DOHH2 (cell line): ENCODE measurements at regions not wholly inside any gene's neighbourhood (a gene's known extent, or its start where the extent isn't known, plus 50 kb on each side); places are given as distances from the start of the nearest gene placed in this dataset.

ENCODE experiments used
- H3F3A ChIP-seq: fragments of 200-600 bp; sonication (generic), shearing (Covaris generic); 2 replicates; pipeline ENCODE4 v1.6.0; 2016; ENCODE audit warnings: antibody characterized with exemption, mild to moderate bottlenecking; ENCODE audit not compliant: control insufficient read depth, insufficient read depth
- H3K27ac ChIP-seq: fragments of 200-600 bp; sonication (generic); 2 replicates; pipeline ENCODE4 v1.5.1; 2014; ENCODE audit warnings: low read depth, mild to moderate bottlenecking, low read length, moderate library complexity
- H3K27me3 ChIP-seq: fragments of 200-600 bp; sonication (generic); 2 replicates; pipeline ENCODE4 v1.6.1; 2014; ENCODE audit warnings: mild to moderate bottlenecking, low read length, mixed read lengths; ENCODE audit not compliant: control insufficient read depth
- H3K36me3 ChIP-seq: fragments of 200-600 bp; sonication (generic); 2 replicates; pipeline ENCODE4 v1.6.1; 2014; ENCODE audit warnings: mild to moderate bottlenecking, low read length, moderate library complexity, mixed read lengths; ENCODE audit not compliant: control insufficient read depth
- H3K4me1 ChIP-seq: fragments of 200-600 bp; sonication (generic); 2 replicates; pipeline ENCODE4 v1.6.1; 2014; ENCODE audit warnings: mild to moderate bottlenecking, low read length, mixed read lengths; ENCODE audit not compliant: control insufficient read depth
- H3K4me2 ChIP-seq: fragments of 200-600 bp; sonication (generic); 2 replicates; pipeline ENCODE4 v1.6.0; 2014; ENCODE audit warnings: mild to moderate bottlenecking, low read length, moderate library complexity
- H3K4me3 ChIP-seq: fragments of 200-600 bp; sonication (generic); 2 replicates; pipeline ENCODE4 v1.5.1; 2014; ENCODE audit warnings: mild to moderate bottlenecking, low read length, mixed read lengths
- H3K79me2 ChIP-seq: fragments of 200-600 bp; sonication (generic); 2 replicates; pipeline ENCODE4 v1.6.1; 2014; ENCODE audit warnings: mild to moderate bottlenecking, low read length, mixed read lengths; ENCODE audit not compliant: control insufficient read depth
- H3K9me2 ChIP-seq: fragments of 200-600 bp; sonication (generic); replicated peaks from 2 replicates; pipeline ENCODE4 v1.6.1; 2014; ENCODE audit warnings: mild to moderate bottlenecking, low read length, mixed read lengths; ENCODE audit not compliant: control insufficient read depth
- H3K9me3 ChIP-seq: fragments of 200-600 bp; sonication (generic); 2 replicates; pipeline ENCODE4 v1.6.1; 2014; ENCODE audit warnings: antibody characterized with exemption, low read length, mixed read lengths; ENCODE audit not compliant: control insufficient read depth, insufficient read depth
- H4K20me1 ChIP-seq: fragments of 200-600 bp; sonication (generic); 2 replicates; pipeline ENCODE4 v1.6.0; 2014; ENCODE audit warnings: low read depth, mild to moderate bottlenecking, antibody characterized with exemption, low read length, moderate library complexity; ENCODE audit not compliant: control insufficient read depth, insufficient read depth
- CTCF ChIP-seq: fragments of 200-600 bp; sonication (generic); IDR thresholded peaks from one replicate; pipeline ENCODE4 v1.5.1; 2014; ENCODE audit warnings: antibody characterized with exemption, mild to moderate bottlenecking, low read depth, low read length; ENCODE audit not compliant: poor library complexity, severe bottlenecking
- EZH2phosphoT487 ChIP-seq: fragments of 200-600 bp; sonication (generic); IDR thresholded peaks from 2 replicates; pipeline ENCODE4 v1.6.1; 2017; ENCODE audit warnings: borderline replicate concordance, mild to moderate bottlenecking, antibody characterized with exemption, low read length, moderate library complexity, mixed read lengths

GRCh38 chr2:5845798-5846330 is 153.7 kb downstream of the SOX11 start:
- Histone ChIP-seq H3K9me2 (no peaks in the 10 kb centered on the region), H3F3A (no peaks in the 10 kb centered on the region), H3K9me3 (no peaks in the 10 kb centered on the region), H3K4me3 (no peak overlapping the region), H3K27me3 (no peaks in the 10 kb centered on the region), H4K20me1 (no peaks in the 10 kb centered on the region), H3K79me2 (no peaks in the 10 kb centered on the region), H3K27ac (no peak overlapping the region), H3K36me3 (no peaks in the 10 kb centered on the region), H3K4me1 (no peaks in the 10 kb centered on the region), H3K4me2 (no peak overlapping the region)
- TF ChIP-seq EZH2phosphoT487 (no peak), CTCF (no peak)

GRCh38 chr2:5846881-5847280 is 154.7 kb downstream of the SOX11 start:
- no peaks in the 10 kb centered on the region for H3K4me1 ChIP-seq
- no peaks in the 10 kb centered on the region for H3K27me3 ChIP-seq
- H3F3A ChIP-seq: no peaks in the 10 kb centered on the region
- H3K9me2 ChIP-seq: no peaks in the 10 kb centered on the region
- H3K27ac ChIP-seq: no peak overlapping the region
- no peaks in the 10 kb centered on the region for H3K79me2 ChIP-seq
- H3K4me3 ChIP-seq: no peak overlapping the region
- no peak overlapping the region for H3K4me2 ChIP-seq
- no peaks in the 10 kb centered on the region for H4K20me1 ChIP-seq
- no peaks in the 10 kb centered on the region for H3K36me3 ChIP-seq
- no peaks in the 10 kb centered on the region for H3K9me3 ChIP-seq
- TF ChIP-seq EZH2phosphoT487 (no peak), CTCF (no peak)

- no peaks in the 10 kb centered on the region for H3K4me1 ChIP-seq
- H3K27ac ChIP-seq: no peak overlapping the region
These were observed 157.4 kb downstream of the SOX11 start for GRCh38 chr2:5849562-5849961.

More at GRCh38 chr2:5849562-5849961, 157.4 kb downstream of the SOX11 start:
- TF ChIP-seq EZH2phosphoT487 (no peak), CTCF (no peak)
- Histone ChIP-seq H3K9me3 (no peaks in the 10 kb centered on the region), H3K36me3 (no peaks in the 10 kb centered on the region), H3K27me3 (no peaks in the 10 kb centered on the region), H4K20me1 (no peaks in the 10 kb centered on the region), H3K4me2 (no peak overlapping the region), H3K9me2 (no peaks in the 10 kb centered on the region), H3K79me2 (no peaks in the 10 kb centered on the region), H3F3A (no peaks in the 10 kb centered on the region), H3K4me3 (no peak overlapping the region)
